ENCODE measurements at regions not wholly inside any gene's neighbourhood (a gene's known extent, or its start where the extent isn't known, plus 50 kb on each side); places are given as distances from the start of the nearest gene placed in this dataset.

- H3K36me3 ChIP-seq (ENCODE audit: control insufficient read depth, insufficient read depth, low read length), result no peaks in the 10 kb centered on the region
- H3K9ac ChIP-seq (ENCODE audit: extremely low read depth, low read length, poor library complexity, severe bottlenecking), result no peak overlapping the region
- DNase-seq, result no peak
- no peaks in the 10 kb centered on the region for H3K27me3 Mint-ChIP-seq (ENCODE audit: insufficient read depth)
- H3K27ac ChIP-seq (ENCODE audit: low read depth, low read length), result no peak overlapping the region
- 70 to 88% methylated on average over 2 to 5 of the region's 5 CpGs for WGBS, 2 experiments (ENCODE audit: insufficient coverage in 1 of 2, insufficient read length in 1 of 2)
- H3K9me3 ChIP-seq (ENCODE audit: control insufficient read depth, low read length), result no peaks in the 10 kb centered on the region
- H3K36me3 Mint-ChIP-seq (ENCODE audit: low read depth), result no peaks in the 10 kb centered on the region
- no peaks in the 10 kb centered on the region for H3K9me3 Mint-ChIP-seq
- no peaks in the 10 kb centered on the region for H3K27me3 ChIP-seq (ENCODE audit: control insufficient read depth, insufficient read depth, low read length, poor library complexity, severe bottlenecking)
- no peak overlapping the region for H3K4me3 ChIP-seq (ENCODE audit: low read length)
- TF ChIP-seq, protein P1, sequence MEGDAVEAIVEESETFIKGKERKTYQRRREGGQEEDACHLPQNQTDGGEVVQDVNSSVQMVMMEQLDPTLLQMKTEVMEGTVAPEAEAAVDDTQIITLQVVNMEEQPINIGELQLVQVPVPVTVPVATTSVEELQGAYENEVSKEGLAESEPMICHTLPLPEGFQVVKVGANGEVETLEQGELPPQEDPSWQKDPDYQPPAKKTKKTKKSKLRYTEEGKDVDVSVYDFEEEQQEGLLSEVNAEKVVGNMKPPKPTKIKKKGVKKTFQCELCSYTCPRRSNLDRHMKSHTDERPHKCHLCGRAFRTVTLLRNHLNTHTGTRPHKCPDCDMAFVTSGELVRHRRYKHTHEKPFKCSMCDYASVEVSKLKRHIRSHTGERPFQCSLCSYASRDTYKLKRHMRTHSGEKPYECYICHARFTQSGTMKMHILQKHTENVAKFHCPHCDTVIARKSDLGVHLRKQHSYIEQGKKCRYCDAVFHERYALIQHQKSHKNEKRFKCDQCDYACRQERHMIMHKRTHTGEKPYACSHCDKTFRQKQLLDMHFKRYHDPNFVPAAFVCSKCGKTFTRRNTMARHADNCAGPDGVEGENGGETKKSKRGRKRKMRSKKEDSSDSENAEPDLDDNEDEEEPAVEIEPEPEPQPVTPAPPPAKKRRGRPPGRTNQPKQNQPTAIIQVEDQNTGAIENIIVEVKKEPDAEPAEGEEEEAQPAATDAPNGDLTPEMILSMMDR (conservative IDR thresholded peaks at IDR 0.05), result no peak
- no peaks in the 10 kb centered on the region for H3K4me1 ChIP-seq (ENCODE audit: control insufficient read depth, insufficient read depth, low read length)
- H3K4me3 Mint-ChIP-seq, result no peak overlapping the region
- H3K27ac Mint-ChIP-seq, result no peak overlapping the region
- peaks cover under 1% of the 10 kb centered on the region for H3K4me1 Mint-ChIP-seq
These were observed 52.6 kb upstream of the RXRA start for GRCh38 chr9:134273647-134274046.

DNA sequence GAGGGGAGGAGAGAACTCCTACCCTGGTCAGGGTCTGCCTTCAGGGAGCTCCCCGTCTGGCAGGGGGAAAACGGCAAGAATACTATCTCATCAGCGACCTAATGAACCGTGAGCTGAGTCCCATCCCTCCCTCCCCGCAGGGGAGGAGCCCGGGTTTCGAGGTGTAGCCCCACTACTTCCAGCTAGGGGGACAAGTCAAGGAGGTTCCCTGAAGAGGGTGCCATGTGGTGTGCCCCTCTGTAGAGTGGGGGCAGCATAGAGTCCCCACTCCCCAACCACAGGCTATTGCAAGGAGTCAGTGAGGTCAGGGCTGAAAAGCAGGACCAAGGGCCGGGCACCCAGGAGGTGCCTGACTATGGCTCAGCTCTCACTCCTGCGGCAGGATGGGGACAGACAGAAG lies 50.9 kb upstream of the RXRA start:
- no peaks in the 10 kb centered on the region for H3K36me3 Mint-ChIP-seq (ENCODE audit: low read depth)
- no peak overlapping the region for H3K4me3 ChIP-seq (ENCODE audit: low read length)
- H3K4me1 Mint-ChIP-seq, result no peaks in the 10 kb centered on the region
- no peak overlapping the region for H3K27ac Mint-ChIP-seq
- no peaks in the 10 kb centered on the region for H3K4me1 ChIP-seq (ENCODE audit: control insufficient read depth, insufficient read depth, low read length)
- no peaks in the 10 kb centered on the region for H3K27me3 ChIP-seq (ENCODE audit: control insufficient read depth, insufficient read depth, low read length, poor library complexity, severe bottlenecking)
- no peaks in the 10 kb centered on the region for H3K9me3 ChIP-seq (ENCODE audit: control insufficient read depth, low read length)
- no peaks in the 10 kb centered on the region for H3K36me3 ChIP-seq (ENCODE audit: control insufficient read depth, insufficient read depth, low read length)
- H3K27ac ChIP-seq (ENCODE audit: low read depth, low read length), result no peak overlapping the region
- H3K9me3 Mint-ChIP-seq, result no peaks in the 10 kb centered on the region
- no peaks in the 10 kb centered on the region for H3K27me3 Mint-ChIP-seq (ENCODE audit: insufficient read depth)
- WGBS, 2 experiments (ENCODE audit: insufficient coverage in 1 of 2, insufficient read length in 1 of 2), result 81 to 87% methylated on average over 7 to 9 of the region's 9 CpGs
- TF ChIP-seq, protein P1 (conservative IDR thresholded peaks at IDR 0.05), result peak; percentile 43
- H3K4me3 Mint-ChIP-seq, result no peak overlapping the region
- H3K9ac ChIP-seq (ENCODE audit: extremely low read depth, low read length, poor library complexity, severe bottlenecking), result no peak overlapping the region
- peak; percentile 68 for DNase-seq

GRCh38 chr9:134276453-134277245 lies 49.6 kb upstream of the RXRA start:
- Histone ChIP-seq H3K9ac (ENCODE audit: extremely low read depth, low read length, poor library complexity, severe bottlenecking) (no peak overlapping the region), H3K4me1 (ENCODE audit: control insufficient read depth, insufficient read depth, low read length) (no peaks in the 10 kb centered on the region), H3K36me3 (ENCODE audit: control insufficient read depth, insufficient read depth, low read length) (no peaks in the 10 kb centered on the region), H3K9me3 (ENCODE audit: control insufficient read depth, low read length) (no peaks in the 10 kb centered on the region), H3K27ac (ENCODE audit: low read depth, low read length) (no peak overlapping the region), H3K27me3 (ENCODE audit: control insufficient read depth, insufficient read depth, low read length, poor library complexity, severe bottlenecking) (no peaks in the 10 kb centered on the region), H3K4me3 (ENCODE audit: low read length) (no peak overlapping the region)
- DNase-seq, result no peak
- Mint-ChIP-seq H3K4me3 (no peak overlapping the region), H3K27ac (no peak overlapping the region), H3K36me3 (ENCODE audit: low read depth) (no peaks in the 10 kb centered on the region), H3K9me3 (no peaks in the 10 kb centered on the region), H3K27me3 (ENCODE audit: insufficient read depth) (no peaks in the 10 kb centered on the region), H3K4me1 (no peaks in the 10 kb centered on the region)
- TF ChIP-seq, protein P1 (conservative IDR thresholded peaks at IDR 0.05), result no peak
- WGBS, 2 experiments (ENCODE audit: insufficient coverage in 1 of 2, insufficient read length in 1 of 2), result 70 to 82% methylated on average over 6 to 13 of the region's 13 CpGs
